SIG-M5 treated with dmso at 0.1 percent for 504 hours (cell line): ENCODE measurements at regions not wholly inside any gene's neighbourhood (a gene's known extent, or its start where the extent isn't known, plus 50 kb on each side); places are given as distances from the start of the nearest gene placed in this dataset.
"Not testable (repeated sequence)": the region's sequence is repeated elsewhere in the genome, so short reads cannot be mapped to it uniquely, and the experiment has no call there.

Experiments
- DNase-seq: peaks from one replicate; lab custom pipeline; 2025; ENCODE audit not compliant: unreplicated experiment; lab: John Stamatoyannopoulos, UW

GRCh38 chr4:114087596-114088230 lies 108.3 kb upstream of the ARSJ start:
- no peak for DNase-seq

- no peak for DNase-seq
Observed at GRCh38 chr4:114088481-114088880, 109.0 kb upstream of the ARSJ start.

- DNase-seq: no peak
Observed at GRCh38 chr4:114091546-114091945, 112.1 kb upstream of the ARSJ start.

DNA sequence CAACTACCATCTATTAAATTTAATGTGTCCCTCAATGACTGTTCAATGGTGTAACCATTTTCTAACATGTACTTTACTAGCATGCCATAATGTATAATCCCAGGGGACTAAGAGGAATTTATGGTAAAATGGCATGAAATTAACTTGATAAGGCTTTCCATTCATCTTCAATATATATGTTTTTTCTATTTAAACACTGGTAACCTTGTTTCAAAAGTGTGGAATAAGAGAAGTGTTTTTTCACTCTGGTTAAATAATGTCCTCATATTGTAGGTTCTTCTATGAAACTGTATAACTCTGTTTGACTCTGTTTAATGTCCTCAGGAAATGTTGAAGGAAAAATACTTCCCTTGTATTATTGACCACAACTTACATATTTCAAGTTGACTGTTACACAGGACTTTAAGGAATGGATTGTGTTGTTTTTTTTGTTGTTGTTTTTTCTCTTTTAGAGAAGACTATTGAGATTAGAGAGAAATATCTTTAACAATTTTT lies 113.8 kb upstream of the ARSJ start:
- no peak for DNase-seq

- no peak for DNase-seq
Observed at GRCh38 chr4:114100288-114101031, 121.0 kb upstream of the ARSJ start.

DNA sequence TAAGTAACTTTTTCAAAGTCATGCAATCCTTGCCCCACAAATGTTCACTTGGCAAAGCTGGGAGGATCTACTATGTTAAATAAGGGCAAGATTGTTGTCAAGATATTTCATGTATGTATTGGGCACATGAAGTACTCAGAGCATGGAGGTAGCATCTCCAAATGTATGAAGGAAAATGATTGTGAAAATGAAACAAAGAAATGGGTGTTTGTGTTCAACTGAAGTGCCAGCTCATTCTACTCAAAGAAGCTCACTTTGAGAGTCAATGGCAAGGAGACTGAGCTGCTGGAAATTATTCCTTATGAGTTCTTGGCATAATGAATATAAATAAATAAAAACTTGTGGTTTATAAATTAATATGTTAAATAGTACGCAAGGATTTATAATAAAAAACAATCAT lies 124.5 kb upstream of the ARSJ start:
- no peak for DNase-seq

- DNase-seq: no peak
Observed at GRCh38 chr4:114108869-114109268, 129.4 kb upstream of the ARSJ start.

DNA sequence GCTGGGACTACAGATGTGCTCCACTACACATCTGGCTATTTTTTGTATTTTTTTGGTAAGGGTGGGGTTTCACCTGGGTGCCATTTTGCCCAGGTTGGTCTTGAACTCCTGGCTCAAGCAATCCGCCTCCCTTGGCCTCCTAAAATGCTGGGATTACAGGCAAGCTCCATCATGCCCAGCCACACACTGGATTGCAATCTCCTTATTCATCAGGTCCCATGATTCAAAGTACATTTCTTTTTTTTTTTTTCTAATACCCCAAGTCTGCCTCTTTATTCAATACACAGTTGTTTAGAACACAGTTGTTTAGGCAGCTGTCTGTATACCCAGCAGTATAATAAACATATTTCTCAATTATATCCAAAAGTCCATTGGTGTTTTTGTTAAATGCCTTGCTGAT lies 130.3 kb upstream of the ARSJ start:
- DNase-seq: no peak

GRCh38 chr4:114115526-114115925 lies 136.1 kb upstream of the ARSJ start:
- no peak for DNase-seq

GRCh38 chr4:114116861-114117260 lies 137.4 kb upstream of the ARSJ start:
- no peak for DNase-seq

GRCh38 chr4:114121221-114121620 lies 141.8 kb upstream of the ARSJ start:
- no peak for DNase-seq

DNA sequence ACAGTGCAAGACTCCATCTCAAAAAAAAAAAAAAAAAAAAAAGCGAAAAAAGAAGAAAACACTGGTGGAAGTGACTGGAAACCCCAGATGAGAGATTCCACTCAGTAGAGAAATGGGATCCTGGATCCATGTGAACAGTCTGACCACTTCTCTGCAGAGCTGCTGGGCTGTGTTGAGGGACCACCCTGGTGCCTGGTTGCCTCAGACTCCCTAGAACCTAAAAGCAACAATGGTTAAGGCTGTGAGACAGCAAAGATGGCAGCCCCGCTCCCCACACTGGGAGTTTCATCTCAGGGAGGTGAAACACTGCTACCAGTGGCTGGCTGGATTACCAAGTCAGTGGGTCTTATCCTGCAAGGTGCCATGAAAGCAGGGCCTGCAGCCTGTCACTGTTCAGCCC lies 152.8 kb upstream of the ARSJ start:
- no peak for DNase-seq

DNA sequence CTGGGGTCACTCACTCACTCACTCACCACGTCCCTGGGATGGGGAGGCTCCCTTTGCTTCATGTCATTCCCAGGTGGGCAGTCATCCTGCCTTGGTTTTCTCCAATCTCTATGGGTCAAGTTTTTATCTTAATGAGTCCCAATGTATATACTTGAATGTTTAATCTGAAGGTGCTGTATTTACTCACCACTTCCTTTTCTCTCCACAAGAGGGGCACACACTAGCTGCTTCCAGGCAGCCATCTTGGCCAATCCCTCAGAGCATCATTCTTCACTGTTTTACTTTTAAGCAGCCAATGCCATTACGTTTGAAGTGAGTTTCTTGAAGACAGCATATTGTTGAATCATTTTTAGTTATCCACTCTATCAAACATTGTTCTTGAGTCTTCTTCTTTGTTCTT lies 153.4 kb upstream of the ARSJ start:
- DNase-seq: no peak

DNA sequence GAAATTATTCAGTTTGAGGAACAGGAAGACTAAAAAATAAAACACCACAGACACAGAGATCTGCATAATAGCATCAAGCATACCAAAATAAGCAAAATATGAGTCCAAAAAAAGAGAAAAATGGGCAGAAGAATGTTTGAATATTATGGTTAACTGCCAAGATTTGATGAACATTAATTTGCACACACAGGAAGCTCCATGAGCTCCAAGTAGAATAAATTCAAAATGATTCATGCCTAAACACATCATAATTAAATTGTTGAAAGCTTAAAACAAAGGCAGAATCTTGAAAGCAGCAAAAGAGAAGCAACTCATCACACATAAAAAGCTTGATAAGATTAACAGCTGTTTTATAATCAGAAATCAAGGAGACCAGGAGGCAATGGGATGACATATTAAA lies 156.6 kb upstream of the ARSJ start:
- DNase-seq: no peak

GRCh38 chr4:114137984-114138383 lies 158.5 kb upstream of the ARSJ start:
- no peak for DNase-seq

DNA sequence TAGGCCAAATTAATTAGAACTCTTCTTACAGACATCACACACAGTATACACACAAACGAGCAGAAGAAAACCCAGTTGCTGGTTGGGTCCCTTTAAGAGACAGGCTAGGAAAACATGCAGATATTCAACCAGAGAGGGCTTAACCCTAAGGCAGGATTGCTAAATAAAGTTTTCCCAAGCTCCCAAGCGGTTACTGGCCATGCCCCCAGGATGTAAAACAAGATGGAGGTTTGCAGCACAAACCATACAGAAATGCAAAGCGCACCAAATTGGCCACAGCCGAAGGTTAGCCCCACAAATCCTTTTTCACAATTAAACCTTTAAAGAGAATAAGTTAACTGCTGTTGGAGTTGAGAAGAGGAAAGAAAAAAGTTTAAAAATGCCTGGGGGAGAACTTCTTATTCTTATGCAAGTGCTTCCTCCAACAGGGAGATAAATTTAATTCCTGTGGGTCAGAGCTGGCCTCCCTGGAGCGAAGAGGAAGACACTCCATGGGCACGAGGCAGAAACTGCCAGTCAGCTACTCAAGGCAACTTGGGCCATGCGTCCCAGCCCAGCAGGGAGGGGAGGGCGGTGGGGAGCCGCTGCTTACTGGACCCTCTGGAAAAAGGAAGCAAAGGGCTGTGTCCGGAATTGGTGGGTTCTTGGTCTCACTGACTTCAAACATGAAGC lies 167.6 kb upstream of the ARSJ start:
- DNase-seq: peak; percentile 71

DNA sequence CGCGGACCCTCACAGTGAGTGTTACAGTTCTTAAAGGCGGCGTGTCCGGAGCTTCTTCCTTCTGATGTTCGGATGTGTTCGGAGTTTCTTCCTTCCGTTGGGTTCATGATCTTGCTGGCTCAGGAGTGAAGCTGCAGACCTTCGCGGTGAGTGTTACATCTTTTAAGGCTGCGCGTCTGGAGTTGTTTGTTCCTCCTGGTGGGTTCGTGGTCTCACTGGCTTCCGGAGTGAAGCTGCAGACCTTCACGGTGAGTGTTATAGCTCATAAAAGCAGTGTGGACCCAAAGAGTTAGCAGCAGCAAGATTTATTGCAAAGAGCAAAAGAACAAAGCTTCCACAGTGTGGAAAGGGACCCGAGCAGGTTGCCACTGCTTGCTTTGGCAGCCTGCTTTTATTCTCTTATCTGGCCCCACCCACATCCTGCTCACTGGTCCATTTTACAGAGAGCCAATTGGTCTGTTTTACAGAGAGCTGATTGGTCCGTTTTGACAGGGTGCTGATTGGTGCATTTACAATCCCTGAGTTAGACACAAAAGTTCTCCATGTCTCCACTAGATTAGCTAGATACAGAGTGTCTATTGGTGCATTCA lies 168.3 kb upstream of the ARSJ start:
- DNase-seq: not testable (repeated sequence)

GRCh38 chr4:114148372-114149070 lies 169.1 kb upstream of the ARSJ start:
- DNase-seq: not testable (repeated sequence)

GRCh38 chr4:114156371-114156770 lies 176.9 kb upstream of the ARSJ start:
- no peak for DNase-seq

DNA sequence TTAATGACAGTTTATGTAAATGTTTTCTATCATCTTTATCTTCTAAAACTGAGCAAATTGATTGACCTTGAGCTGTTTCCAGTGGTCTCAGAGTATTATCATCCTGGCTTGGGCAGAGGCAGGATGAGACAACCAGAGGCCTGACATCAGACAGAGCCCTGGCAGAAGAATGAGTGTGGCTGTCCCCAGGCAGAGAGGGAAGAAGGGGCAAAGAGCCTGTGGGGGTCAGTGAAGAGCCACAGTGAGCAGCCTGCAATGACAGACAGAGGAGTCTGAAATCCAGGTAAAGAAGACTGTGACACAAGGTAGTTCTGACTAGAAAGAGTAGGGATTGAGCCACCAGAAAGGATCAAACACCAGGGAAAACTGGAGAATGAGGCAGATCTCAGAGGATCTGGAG lies 182.4 kb upstream of the ARSJ start:
- DNase-seq: no peak

GRCh38 chr4:114163051-114163450 lies 183.6 kb upstream of the ARSJ start:
- DNase-seq: no peak
